Sigmoid colon (tissue), 4 donors: ENCODE measurements at regions not wholly inside any gene's neighbourhood (a gene's known extent, or its start where the extent isn't known, plus 50 kb on each side); places are given as distances from the start of the nearest gene placed in this dataset.

Source experiments
- EP300 ChIP-seq, 4 donors: sonication (generic); formaldehyde crosslinking; IDR thresholded peaks; one replicate each; pipeline ENCODE4 v1.6.1; 2017; ENCODE audit warnings: antibody characterized with exemption in 4 of 4
- POLR2A ChIP-seq, 2 donors: fragments of 450-650 bp; IDR thresholded peaks; one replicate each; pipeline ENCODE4 v1.6.1; 2016; ENCODE audit warnings: antibody characterized with exemption in 2 of 2, mild to moderate bottlenecking in 2 of 2, moderate library complexity in 2 of 2
- POLR2AphosphoS5 ChIP-seq, 4 donors: sonication (generic); formaldehyde crosslinking; IDR thresholded peaks; one replicate each; pipeline ENCODE4 v1.6.1; 2017; ENCODE audit warnings: antibody characterized with exemption in 4 of 4
- TF ChIP-seq, protein P1 (sequence below), 4 experiments: fragments of 450-650 bp in 3 of 4; fragments of 200-600 bp in 1 of 4; IDR thresholded peaks; one replicate each; pipeline ENCODE4 v1.5.1; 2016 to 2019; ENCODE audit warnings: antibody characterized with exemption in 4 of 4, mild to moderate bottlenecking in 3 of 4, moderate library complexity in 2 of 4

DNA sequence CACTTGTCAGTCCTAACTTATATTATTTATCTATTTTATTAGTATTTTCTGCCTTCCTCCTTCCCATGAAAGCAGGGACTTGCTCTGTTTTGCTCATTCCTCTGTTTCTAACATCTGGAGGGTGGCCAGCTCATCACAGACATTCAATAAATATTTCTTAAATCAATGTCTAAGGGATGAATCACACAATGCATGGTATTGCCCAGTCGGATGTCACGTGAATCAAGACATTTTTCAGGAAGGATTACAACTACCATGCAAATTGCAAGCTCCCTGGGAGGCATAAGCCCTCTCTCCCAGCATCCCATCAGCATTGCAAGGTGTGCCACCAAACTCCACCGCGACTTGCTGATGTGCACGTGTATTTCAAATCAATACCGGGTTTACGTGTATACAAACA is 146.6 kb upstream of the RNF32 start:
- TF ChIP-seq POLR2A (IDR thresholded peaks at IDR 0.05) (no peak), POLR2AphosphoS5 (IDR thresholded peaks at IDR 0.05) (no peak), EP300 (IDR thresholded peaks at IDR 0.05) (no peak)
- TF ChIP-seq, protein P1, sequence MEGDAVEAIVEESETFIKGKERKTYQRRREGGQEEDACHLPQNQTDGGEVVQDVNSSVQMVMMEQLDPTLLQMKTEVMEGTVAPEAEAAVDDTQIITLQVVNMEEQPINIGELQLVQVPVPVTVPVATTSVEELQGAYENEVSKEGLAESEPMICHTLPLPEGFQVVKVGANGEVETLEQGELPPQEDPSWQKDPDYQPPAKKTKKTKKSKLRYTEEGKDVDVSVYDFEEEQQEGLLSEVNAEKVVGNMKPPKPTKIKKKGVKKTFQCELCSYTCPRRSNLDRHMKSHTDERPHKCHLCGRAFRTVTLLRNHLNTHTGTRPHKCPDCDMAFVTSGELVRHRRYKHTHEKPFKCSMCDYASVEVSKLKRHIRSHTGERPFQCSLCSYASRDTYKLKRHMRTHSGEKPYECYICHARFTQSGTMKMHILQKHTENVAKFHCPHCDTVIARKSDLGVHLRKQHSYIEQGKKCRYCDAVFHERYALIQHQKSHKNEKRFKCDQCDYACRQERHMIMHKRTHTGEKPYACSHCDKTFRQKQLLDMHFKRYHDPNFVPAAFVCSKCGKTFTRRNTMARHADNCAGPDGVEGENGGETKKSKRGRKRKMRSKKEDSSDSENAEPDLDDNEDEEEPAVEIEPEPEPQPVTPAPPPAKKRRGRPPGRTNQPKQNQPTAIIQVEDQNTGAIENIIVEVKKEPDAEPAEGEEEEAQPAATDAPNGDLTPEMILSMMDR (IDR thresholded peaks at IDR 0.05) = no peak
